Spleen (tissue), 11 donors: ENCODE measurements at regions not wholly inside any gene's neighbourhood (a gene's known extent, or its start where the extent isn't known, plus 50 kb on each side); places are given as distances from the start of the nearest gene placed in this dataset.
"Not testable (repeated sequence)": the region's sequence is repeated elsewhere in the genome, so short reads cannot be mapped to it uniquely, and the experiment has no call there.

Experiments
- DNase-seq: peaks from one replicate; pipeline ENCODE4 v3.0.0-alpha.2; 2020
- H3K27ac ChIP-seq, 8 donors: fragments of 200-600 bp; sonication (generic) in 7 of 8; 1 replicate in 4 of 8; 2 replicates in 4 of 8; pipeline versions ENCODE4 v1.5.0 to v1.8.0; 2016 to 2021; ENCODE audit warnings: inconsistent platforms in 4 of 8, mild to moderate bottlenecking in 4 of 8, moderate library complexity in 1 of 8
- H3K27me3 ChIP-seq, 7 donors: fragments of 200-600 bp; sonication (generic) in 6 of 7; replicated peaks in 1 of 7; 1 replicate in 4 of 7; 2 replicates in 3 of 7; pipeline versions ENCODE4 v1.5.0 to v1.8.0; 2016 to 2021; ENCODE audit warnings: inconsistent platforms in 3 of 7, mild to moderate bottlenecking in 1 of 7
- H3K36me3 ChIP-seq, 6 donors: fragments of 200-600 bp; sonication (generic) in 5 of 6; 1 replicate in 4 of 6; 2 replicates in 2 of 6; pipeline versions ENCODE4 v1.5.0 to v1.8.0; 2016 to 2021; ENCODE audit warnings: inconsistent platforms in 2 of 6
- H3K4me1 ChIP-seq, 6 donors: fragments of 200-600 bp; sonication (generic) in 5 of 6; 1 replicate in 3 of 6; 2 replicates in 3 of 6; pipeline versions ENCODE4 v1.5.0 to v1.8.0; 2016 to 2021; ENCODE audit warnings: inconsistent platforms in 3 of 6
- H3K4me3 ChIP-seq, 8 donors: fragments of 200-600 bp; sonication (generic) in 7 of 8; 1 replicate in 4 of 8; 2 replicates in 4 of 8; pipeline versions ENCODE4 v1.5.0 to v1.8.0; 2016 to 2021; ENCODE audit warnings: inconsistent platforms in 4 of 8, mild to moderate bottlenecking in 4 of 8, moderate library complexity in 2 of 8
- H3K9me3 ChIP-seq, 8 donors: fragments of 200-600 bp; sonication (generic) in 7 of 8; 1 replicate in 4 of 8; 2 replicates in 4 of 8; pipeline versions ENCODE4 v1.5.0 to v1.8.0; 2016 to 2021; ENCODE audit warnings: inconsistent platforms in 4 of 8
- POLR2A ChIP-seq, 3 donors: fragments of 450-650 bp; IDR thresholded peaks; one replicate each; pipeline ENCODE4 v1.5.1; 2017; ENCODE audit warnings: antibody characterized with exemption in 3 of 3, mild to moderate bottlenecking in 1 of 3
- POLR2AphosphoS5 ChIP-seq, 3 donors: sonication (generic); formaldehyde crosslinking; IDR thresholded peaks; one replicate each; pipeline ENCODE4 v1.5.1; 2017; ENCODE audit warnings: antibody characterized with exemption in 3 of 3
- WGBS, 5 donors: extraction: QIAGEN DNeasy Blood & Tissue Kit in 3 of 5; methylation state at CpG; one replicate each; pipeline versions ENCODE4 v1.1.5 to v1.1.7; 2013 to 2018; 5-methylcytosine and 5-hydroxymethylcytosine counted together
- intact Hi-C: fragments of 100-400 bp; cut with DNase I; formaldehyde crosslinking; loops from one replicate; pipeline ENCODE4 v1.15.0; 2023; ENCODE audit warnings: low total_unique reads
- TF ChIP-seq, protein P1 (sequence below), 11 experiments: fragments of 200-600 bp in 7 of 11; fragments of 450-650 bp in 4 of 11; sonication (generic) in 4 of 11; IDR thresholded peaks in 8 of 11; conservative IDR thresholded peaks in 3 of 11; 1 replicate in 7 of 11; 2 replicates in 4 of 11; pipeline versions ENCODE4 v1.4.0 to v1.8.0; 2016 to 2021; ENCODE audit warnings: antibody characterized with exemption in 11 of 11, inconsistent platforms in 4 of 11, mild to moderate bottlenecking in 1 of 11
- donor health status: healthy with polysubstance abuse.
- donor health status: DM: no; HTN: no; CAD: no; lungs with moderate emphysema.
- donor health status: DM: no; HTN: no; CAD: no.
- donor health status: Bipolar disorder and iron deficiency.
- donor health status: healthy.
- donor health status: DM: no; HTN: no; CAD: no.
- donor health status: DM: yes; HTN: yes; CAD: no.

DNA sequence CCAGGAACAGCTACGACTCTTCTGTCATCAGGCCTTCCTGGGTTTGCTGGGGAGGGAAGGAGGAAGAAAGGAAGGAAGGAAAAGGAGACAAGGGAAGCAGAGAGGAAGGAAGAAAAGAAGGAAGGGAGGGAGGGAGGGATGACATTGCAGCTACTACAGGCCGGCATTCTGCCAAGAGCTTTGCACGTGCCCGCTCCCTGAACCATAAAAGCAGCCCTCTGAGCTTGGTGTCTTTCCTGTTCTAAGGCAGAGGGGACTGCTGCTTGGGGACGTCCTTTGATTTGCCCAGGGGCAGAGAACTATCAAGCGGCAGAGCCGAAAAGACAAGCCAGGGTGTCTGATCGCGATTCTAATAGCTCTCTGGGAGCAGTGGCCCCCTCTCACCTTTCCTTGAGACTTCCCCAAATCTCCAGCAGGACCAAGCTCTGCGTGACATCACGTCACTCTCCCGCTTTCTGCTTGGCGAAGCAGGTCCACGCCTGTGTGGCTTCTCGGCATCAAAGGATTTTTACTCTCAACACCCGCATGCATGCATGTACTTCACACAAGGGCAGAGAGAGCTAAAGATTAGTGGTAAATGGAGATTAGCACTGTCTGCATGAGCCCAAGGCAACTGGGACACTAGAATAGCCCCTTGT, 167.8 kb upstream of the AUTS2 start:
- no peak overlapping the region for H3K27ac ChIP-seq
- H3K4me1 ChIP-seq, result peaks cover 0 to 14% (median 12%) of the 10 kb centered on the region in 6 donors
- no peak for TF ChIP-seq POLR2AphosphoS5 (IDR thresholded peaks at IDR 0.05)
- no peak for TF ChIP-seq POLR2A (IDR thresholded peaks at IDR 0.05)
- TF ChIP-seq, protein P1, sequence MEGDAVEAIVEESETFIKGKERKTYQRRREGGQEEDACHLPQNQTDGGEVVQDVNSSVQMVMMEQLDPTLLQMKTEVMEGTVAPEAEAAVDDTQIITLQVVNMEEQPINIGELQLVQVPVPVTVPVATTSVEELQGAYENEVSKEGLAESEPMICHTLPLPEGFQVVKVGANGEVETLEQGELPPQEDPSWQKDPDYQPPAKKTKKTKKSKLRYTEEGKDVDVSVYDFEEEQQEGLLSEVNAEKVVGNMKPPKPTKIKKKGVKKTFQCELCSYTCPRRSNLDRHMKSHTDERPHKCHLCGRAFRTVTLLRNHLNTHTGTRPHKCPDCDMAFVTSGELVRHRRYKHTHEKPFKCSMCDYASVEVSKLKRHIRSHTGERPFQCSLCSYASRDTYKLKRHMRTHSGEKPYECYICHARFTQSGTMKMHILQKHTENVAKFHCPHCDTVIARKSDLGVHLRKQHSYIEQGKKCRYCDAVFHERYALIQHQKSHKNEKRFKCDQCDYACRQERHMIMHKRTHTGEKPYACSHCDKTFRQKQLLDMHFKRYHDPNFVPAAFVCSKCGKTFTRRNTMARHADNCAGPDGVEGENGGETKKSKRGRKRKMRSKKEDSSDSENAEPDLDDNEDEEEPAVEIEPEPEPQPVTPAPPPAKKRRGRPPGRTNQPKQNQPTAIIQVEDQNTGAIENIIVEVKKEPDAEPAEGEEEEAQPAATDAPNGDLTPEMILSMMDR (IDR thresholded peaks at IDR 0.05 in 8 of 11, conservative IDR thresholded peaks at IDR 0.05 in 3 of 11), result no peak
- H3K9me3 ChIP-seq, result peaks cover 0 to 8% (median 0%) of the 10 kb centered on the region in 8 donors
- intact Hi-C loops, result no loop called here
- peak overlapping the region in 1 of 8 donors; percentile 13 for H3K4me3 ChIP-seq
- peaks cover 0 to 39% (median 0%) of the 10 kb centered on the region in 7 donors for H3K27me3 ChIP-seq
- 18 to 32% (median 22%) methylated on average over 16 of the region's 16 CpGs for WGBS, 5 donors
- H3K36me3 ChIP-seq, result no peaks in the 10 kb centered on the region
- no peak for DNase-seq

DNA sequence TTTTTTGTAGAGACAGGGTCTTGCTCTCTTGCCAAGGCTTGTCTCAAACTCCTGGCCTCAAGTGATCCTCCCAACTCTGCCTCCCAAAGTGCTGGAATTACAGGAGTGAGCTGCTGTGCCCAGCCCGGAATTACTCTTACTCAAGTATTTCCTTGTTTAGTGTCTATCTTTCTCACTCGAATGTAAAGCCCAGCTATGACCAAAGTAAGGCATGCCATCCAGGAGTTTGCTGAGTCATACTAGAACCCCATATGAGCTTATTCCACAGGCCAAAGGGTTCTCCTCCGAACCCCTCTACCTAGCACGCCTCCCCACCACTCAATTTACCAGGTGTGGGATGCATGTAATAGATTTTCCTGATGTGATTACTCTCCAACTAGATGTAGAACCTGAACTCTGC, 166.6 kb upstream of the AUTS2 start:
- Histone ChIP-seq H3K27ac (no peak overlapping the region), H3K9me3 (peaks cover 0 to 8% (median 0%) of the 10 kb centered on the region in 8 donors), H3K4me1 (peaks cover 0 to 14% (median 12%) of the 10 kb centered on the region in 6 donors), H3K4me3 (no peak overlapping the region), H3K27me3 (peaks cover 0 to 39% (median 0%) of the 10 kb centered on the region in 7 donors), H3K36me3 (no peaks in the 10 kb centered on the region)
- no peak for DNase-seq
- WGBS, 5 donors, result 71 to 94% (median 82%) methylated on average over 4 of the region's 4 CpGs
- intact Hi-C loops, result no loop called here
- TF ChIP-seq POLR2AphosphoS5 (IDR thresholded peaks at IDR 0.05), result no peak
- TF ChIP-seq, protein P1 (IDR thresholded peaks at IDR 0.05 in 8 of 11, conservative IDR thresholded peaks at IDR 0.05 in 3 of 11), result no peak
- no peak for TF ChIP-seq POLR2A (IDR thresholded peaks at IDR 0.05)

DNA sequence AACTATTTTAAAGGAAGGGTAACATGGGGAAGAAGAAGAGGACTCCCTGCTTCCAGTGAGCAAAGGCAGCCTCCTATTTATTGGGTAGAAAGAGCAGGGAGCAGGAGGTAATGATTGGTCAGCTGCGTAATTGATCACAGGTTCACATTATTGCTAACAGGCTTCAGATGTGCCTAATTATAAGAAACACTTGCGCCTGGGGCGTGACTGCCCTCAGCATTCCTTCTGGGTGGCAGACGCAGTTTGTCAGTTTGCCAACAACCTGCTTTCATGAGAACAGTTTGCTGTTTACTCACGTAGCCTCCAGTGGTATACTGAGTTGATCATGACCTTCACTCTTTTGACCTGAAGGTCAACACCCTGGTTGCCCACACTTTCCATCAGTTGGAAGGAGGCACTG, 166.0 kb upstream of the AUTS2 start:
- H3K4me3 ChIP-seq, H3K27ac ChIP-seq, H3K36me3 ChIP-seq, DNase-seq, intact Hi-C loops, H3K9me3 ChIP-seq: not testable (repeated sequence)
- Histone ChIP-seq H3K4me1 (peaks cover 0 to 14% (median 12%) of the 10 kb centered on the region in 6 donors), H3K27me3 (peaks cover 0 to 39% (median 0%) of the 10 kb centered on the region in 7 donors)
- 84 to 96% (median 86%) methylated on average over 5 of the region's 5 CpGs for WGBS, 5 donors

DNA sequence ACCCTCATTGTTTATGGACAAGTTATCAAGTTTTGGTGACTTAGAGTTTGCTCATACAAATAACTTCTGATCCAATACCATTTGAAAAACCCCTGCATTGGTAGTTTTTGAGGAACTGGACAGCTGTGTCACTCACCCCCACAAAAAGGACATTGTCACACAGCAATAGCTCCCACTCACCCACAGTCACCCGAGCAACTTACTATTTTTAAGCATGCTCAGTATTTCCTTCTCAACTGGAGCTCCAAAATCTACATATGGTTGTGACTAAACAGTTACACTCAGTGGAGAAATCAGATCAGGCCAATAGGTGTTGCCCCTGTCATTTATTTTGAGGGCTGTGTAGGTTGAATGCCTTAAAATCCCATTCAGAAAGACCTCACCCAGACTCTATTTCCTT, 165.2 kb upstream of the AUTS2 start:
- TF ChIP-seq, protein P1 (IDR thresholded peaks at IDR 0.05 in 8 of 11, conservative IDR thresholded peaks at IDR 0.05 in 3 of 11), result no peak
- no peak for TF ChIP-seq POLR2A (IDR thresholded peaks at IDR 0.05)
- TF ChIP-seq POLR2AphosphoS5 (IDR thresholded peaks at IDR 0.05), result no peak
- no peak for DNase-seq
- peaks cover 0 to 7% (median 0%) of the 10 kb centered on the region in 8 donors for H3K9me3 ChIP-seq
- peaks cover 0 to 14% (median 12%) of the 10 kb centered on the region in 6 donors for H3K4me1 ChIP-seq
- no peak overlapping the region for H3K27ac ChIP-seq
- peaks cover 0 to 39% (median 0%) of the 10 kb centered on the region in 7 donors for H3K27me3 ChIP-seq
- H3K4me3 ChIP-seq, result no peak overlapping the region
- WGBS, 5 donors, result 32 to 59% (median 47%) methylated on average over 1 of the region's 1 CpG
- intact Hi-C loops, result no loop called here
- no peaks in the 10 kb centered on the region for H3K36me3 ChIP-seq
